ENCODE measurements at regions not wholly inside any gene's neighbourhood (a gene's known extent, or its start where the extent isn't known, plus 50 kb on each side); places are given as distances from the start of the nearest gene placed in this dataset.

- TF ChIP-seq CTCF (IDR thresholded peaks at IDR 0.05 in 8 of 11, conservative IDR thresholded peaks at IDR 0.05 in 3 of 11) (no peak), POLR2A (IDR thresholded peaks at IDR 0.05) (no peak)
Measured at GRCh38 chr17:13943909-13944308, 125.4 kb upstream of the COX10 start.
